Stimulated activated CD4-positive, alpha-beta T cell treated with anti-CD3 and anti-CD28 coated beads, Interleukin-2, amount 100 ng/mL, for 48 hours (primary cell): ENCODE measurements at regions not wholly inside any gene's neighbourhood (a gene's known extent, or its start where the extent isn't known, plus 50 kb on each side); places are given as distances from the start of the nearest gene placed in this dataset.

Source experiments
- DNase-seq, 2 donors: peaks; one replicate each; pipeline ENCODE4 v3.0.0-alpha.2; 2020

DNA sequence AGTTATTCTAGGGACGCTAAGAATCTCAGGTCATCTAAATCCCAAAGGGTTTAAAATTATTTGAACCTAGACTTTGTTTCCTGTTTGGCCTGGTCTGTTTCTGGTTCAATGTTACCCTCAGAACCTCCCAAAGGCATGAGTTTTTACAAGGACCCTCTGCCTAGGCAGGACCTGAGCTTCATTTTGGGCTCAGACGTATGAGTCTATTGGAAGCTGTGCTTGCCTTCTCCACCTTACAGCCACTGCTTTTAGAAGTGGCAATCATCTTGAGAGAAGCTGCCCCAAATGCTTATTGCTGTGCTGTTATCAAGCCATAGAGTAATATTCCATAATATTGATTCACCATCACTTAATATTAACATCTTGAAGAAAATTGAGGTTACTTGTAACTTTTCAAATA lies 510.4 kb downstream of the TLE4 start:
- DNase-seq, result no peak

DNA sequence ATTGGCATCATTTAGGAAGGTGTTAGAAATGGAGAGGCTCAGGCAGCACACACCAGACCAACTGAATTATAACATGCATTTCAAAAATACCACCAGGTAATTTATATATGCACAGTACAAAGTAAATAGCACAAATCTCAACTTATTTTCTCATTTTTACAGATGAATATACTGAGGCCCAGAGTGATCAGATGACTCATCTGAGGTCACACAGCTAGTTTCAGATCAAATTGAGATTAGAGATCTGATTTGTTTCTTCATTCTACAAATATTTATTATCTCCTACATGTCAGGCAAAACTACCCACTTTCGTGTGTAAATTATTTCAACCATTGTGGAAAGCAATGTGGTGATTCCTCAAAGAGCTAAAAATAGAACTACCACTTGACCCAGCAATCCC lies 507.1 kb downstream of the TLE4 start:
- DNase-seq, result no peak

- DNase-seq, result no peak
These were observed 505.3 kb downstream of the TLE4 start for GRCh38 chr9:80077059-80077458.

DNA sequence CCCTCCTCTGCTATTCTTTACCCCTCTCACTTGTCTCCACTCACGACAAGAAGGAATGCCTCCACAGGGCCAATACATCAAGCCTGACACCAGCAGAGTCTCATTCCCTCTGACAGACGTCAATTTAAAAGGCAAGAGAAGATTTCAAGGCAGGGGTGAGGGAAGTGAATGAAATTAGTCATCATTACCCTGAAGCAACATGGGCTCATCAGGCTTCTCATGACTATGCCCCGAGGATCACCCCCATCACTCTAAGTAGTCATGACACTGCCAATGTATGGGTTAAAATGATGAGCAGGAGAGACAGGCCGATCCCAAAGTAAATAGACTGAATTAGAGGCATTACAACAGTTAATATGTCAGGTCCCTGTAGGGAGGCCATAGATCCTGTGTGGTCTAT lies 504.4 kb downstream of the TLE4 start:
- no peak for DNase-seq

DNA sequence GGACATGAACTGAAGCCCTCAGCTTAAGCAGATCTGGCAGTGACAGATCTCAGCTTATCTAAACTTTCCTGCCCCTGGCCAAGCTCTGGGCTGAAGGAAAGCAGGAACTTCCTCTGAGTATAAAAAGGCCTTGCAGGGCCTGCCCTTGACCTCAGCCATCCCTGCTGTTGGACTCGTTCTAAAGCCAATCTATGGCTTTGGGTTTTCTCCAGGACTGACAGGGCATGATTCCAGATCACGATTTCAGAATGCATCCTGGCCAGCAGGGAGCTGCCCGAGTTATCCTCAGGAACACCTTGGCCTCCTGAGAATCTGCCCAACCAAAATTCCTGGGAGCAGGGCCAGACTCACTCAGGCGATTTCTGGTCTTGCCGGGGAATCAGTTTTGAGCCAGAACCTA lies 502.7 kb downstream of the TLE4 start:
- no peak for DNase-seq

DNA sequence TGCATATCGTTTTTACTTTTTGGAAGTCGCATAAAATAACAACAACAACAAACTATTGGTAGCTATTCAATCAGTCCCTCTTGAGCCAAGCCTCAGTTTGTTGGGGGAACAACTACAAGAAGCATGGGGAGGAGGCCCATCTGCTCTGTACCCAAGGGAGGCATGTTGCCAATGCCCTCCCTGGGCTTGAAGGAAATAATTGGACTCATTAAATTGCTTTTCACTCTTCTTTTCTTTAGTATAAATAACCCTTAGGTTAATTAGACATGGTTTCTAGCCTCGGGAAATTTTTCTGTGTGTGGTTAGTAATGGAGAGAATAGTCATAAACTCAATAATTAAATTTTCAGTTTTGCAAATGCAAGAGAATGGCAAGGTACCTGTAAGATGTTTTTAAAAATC lies 500.7 kb downstream of the TLE4 start:
- DNase-seq, result no peak

DNA sequence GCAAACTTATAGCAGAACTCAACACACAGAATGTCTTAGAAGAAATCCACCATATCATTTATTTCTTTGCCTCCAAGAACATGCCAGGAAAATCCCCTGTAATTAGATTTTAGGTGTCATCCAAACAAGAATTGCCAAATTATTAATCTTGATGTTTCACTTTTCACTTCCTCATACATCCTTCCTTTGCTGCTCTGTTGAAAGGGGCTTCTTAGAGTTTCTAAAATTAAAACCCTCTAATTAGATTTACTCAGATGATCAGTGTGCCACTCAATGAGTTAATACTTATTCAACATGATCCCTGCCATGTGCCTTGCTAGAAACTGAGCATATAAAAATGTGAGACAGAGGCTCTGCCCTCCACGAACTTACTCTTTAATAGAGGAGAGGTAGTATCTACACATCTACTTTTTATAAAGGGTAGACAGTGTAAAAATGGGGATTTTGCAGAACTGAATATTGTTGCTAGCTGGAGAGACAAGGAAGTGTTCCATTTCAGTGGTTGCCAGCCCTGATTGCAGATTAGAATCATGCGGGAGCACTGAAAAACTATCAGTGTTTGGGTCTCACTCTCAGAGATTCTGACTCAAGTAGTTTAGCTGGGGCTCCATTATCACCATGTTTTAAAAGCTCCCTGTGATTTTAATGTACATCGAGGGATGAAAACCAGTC lies 498.4 kb downstream of the TLE4 start:
- no peak for DNase-seq

- no peak for DNase-seq
These were observed 495.2 kb downstream of the TLE4 start for GRCh38 chr9:80066931-80067330.

DNA sequence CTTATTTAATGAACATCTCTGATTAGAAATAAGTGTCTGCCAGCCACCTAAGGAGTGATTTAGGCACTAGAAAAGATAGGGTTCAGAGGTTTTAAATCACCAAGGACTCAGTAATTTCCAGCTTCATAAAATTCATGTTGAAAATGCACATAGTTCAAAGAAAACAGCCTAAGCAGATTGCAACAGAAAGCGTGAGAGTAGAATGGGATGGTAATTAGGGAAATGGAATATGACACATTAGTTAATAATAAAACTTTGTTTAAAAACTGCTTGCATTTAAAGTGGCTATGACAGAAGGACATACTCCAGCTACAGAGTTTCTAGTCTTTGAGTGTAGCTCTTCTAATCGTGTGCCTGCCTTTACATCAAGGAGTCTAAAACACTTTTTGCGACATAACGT lies 490.8 kb downstream of the TLE4 start:
- DNase-seq, result no peak

GRCh38 chr9:80061940-80062339 lies 490.2 kb downstream of the TLE4 start:
- DNase-seq, result no peak

DNA sequence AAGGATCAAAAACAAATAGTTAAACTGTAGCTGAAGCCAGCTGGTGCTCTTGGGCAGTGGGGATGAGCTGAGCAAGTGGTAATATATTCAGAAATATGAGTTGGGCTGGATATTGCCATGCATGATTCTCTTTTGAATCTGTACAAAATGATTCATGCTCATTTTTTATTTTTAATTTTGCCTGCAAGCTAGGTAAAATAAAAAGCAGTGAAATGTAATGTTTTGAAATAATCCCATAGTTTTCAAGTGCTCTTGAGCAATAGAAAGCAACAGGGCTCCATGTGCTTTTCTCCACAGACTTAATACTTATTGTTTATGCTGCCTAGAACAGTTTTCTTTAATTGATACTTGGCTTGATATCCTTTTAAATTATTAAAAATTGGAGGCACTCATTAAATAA lies 489.3 kb downstream of the TLE4 start:
- DNase-seq, result no peak

DNA sequence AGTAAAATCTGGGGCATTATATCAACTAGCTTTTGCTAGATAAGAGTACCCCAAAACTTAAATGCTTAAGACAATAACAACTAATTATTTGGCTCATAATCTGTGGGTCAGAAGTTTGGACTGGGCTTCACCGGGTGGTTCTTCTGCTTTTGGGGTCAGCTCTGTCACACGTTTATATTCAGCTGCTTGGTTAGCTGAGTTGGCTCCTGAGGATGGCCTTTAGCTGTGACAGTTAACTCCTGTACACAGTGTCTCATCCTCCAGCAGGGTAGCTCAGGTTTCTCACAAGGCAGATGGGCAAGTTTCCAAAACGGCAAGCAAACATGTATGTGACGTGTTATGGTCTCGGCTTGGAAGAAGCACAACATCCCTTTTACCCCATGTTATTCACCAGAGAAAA lies 488.2 kb downstream of the TLE4 start:
- DNase-seq, result no peak

- no peak for DNase-seq
These were observed 487.4 kb downstream of the TLE4 start for GRCh38 chr9:80059191-80059590.

- DNase-seq, result no peak
These were observed 481.1 kb downstream of the TLE4 start for GRCh38 chr9:80052830-80053229.

DNA sequence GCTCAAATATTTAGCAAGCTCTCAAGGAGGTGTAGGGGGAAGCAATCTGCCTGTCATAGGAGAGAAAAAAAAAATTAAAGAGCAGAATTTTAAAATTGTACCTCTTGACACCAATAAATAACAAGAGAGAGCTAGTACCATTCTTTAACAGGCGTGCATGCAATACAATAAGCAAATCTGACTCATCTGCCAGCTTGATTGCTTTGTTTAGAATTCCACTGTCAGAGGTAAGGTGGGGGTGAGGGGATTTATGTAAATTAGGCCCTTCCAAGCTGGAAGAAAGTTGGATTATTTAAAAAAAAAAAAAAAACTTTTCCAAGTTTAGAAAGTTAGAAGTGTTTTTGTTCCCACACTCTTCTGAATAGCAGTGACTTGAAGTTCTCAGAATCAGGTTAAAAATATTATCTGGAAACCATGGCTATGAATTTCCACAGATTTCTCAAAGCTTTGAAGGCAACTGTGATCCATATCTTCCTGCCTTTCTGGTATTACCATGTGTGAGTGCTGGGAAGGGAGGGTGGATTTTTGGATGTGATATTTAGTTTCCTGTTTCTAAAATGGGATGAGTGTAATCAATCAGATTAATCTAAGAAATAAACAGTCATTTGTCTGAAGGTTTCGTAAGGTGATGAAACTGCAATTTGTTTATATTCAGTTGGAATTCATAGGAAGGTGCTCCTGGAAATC lies 477.5 kb downstream of the TLE4 start:
- DNase-seq, result no peak

DNA sequence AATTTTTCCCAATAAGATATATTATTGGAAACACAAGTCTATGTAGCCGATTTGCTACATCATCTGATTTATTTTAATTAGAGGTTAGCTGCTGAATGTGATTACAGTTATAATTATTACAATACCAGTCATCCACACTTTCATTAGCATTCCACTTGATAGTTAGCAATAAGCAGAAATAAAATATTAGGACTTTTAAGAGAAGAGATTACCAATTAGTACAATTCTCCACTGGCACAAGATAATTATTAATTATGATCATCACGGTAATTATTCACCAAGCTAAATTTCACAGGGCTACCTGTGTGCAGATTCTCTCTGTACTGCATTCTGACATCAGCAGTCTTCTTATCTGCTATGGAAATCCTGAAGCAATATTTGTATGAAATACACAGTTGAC lies 474.7 kb downstream of the TLE4 start:
- no peak for DNase-seq

DNA sequence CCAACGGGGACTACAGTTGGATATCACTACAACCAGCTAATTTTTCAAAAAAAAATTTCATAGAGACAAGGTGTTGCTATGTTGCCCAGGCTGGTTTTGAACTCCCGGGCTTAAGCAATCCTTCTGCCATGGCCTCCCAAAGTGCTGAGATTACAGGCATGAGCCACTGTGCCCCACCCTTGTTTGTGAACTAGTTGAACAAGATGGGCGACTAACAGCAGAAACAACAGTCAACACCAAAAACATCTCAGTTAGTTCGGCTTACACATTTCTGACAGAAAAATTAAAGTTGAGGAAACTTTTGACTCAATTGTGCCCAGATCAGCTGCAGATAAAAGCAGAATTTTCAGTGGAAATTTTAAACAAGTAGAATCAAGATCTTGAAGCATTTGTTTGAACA lies 470.1 kb downstream of the TLE4 start:
- no peak for DNase-seq

- DNase-seq, result no peak
These were observed 468.7 kb downstream of the TLE4 start for GRCh38 chr9:80040457-80040856.

DNA sequence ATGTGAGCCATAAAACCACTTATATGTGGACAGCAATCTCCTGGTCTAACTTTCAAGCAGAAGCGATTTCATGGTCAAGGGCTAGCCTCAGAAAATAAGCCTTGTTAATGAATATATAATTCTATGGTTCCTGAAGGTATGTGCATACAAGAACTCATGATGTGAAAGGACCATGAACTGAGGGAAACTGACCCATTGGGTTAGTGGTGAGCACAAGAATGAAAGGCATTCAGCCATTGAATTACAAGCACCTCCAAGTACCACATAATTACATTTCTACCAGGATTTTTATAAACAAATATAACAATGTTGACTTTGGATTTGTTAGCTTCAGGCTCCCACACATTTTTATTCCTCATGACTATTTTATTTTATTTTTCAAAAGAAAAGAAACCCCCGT lies 459.0 kb downstream of the TLE4 start:
- DNase-seq, result no peak

DNA sequence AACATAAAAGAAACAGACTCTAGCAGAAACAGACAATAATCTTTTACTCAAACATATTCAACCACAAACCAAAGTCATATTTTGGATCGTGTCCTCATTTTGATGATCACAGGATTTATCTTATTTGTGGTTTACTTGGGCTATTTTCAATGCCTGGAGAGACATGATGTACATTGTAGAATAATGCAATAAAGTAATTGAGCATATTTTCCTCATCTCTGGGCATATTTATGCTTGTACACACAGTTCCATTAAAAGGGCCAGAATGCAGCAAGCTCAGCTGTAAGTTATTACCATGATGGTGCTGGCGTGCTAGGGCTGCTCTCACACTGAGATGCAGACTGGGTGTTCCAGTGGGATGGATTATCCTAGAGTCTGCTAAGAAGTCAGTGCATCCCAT lies 456.7 kb downstream of the TLE4 start:
- no peak for DNase-seq

DNA sequence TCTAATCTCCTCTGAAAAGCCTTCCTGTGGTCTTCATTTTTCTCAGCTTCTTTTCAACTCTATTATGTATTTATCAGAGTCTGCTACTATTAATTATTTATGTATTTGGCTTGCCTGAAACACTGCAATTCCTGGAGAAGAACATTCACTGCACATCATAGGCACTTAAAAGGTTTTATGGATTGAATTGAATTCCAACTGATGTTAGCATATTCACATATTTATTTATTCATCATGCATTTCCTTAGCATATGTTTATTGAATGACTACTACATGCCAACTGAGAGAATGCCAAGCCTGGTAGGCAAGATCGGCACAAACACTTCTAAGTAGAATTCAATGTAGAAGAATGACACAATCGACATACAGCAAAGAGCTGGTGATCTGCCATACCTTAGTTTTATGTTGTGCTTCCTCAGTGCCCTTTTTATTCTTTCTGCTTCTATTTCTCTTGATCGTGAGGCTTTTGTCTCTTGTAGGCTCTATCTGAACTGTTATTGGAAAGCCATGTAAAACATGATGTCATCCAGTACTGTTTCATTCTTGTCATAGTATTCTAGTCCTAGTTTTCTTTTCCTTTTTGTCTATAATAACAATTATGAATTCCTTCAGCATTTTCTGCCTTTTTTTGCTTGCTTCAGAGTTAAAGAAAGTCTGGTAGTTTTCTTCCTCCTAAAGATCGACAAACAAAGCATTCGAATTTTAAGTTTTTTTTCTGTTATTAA lies 454.2 kb downstream of the TLE4 start:
- DNase-seq, result no peak

GRCh38 chr9:80025131-80025530 lies 453.4 kb downstream of the TLE4 start:
- DNase-seq, result no peak

- no peak for DNase-seq
These were observed 448.8 kb downstream of the TLE4 start for GRCh38 chr9:80020530-80020929.

GRCh38 chr9:80020056-80020455 lies 448.3 kb downstream of the TLE4 start:
- no peak for DNase-seq
